ENCODE measurements at regions not wholly inside any gene's neighbourhood (a gene's known extent, or its start where the extent isn't known, plus 50 kb on each side); places are given as distances from the start of the nearest gene placed in this dataset.

- DNase-seq, result peak; percentile 47 to 59 (median 56)
- Mint-ChIP-seq H3K9me3 (no peaks in the 10 kb centered on the region), H3K4me1 (peaks cover 4 to 14% (median 7%) of the 10 kb centered on the region in 4 donors), H3K27ac (peak overlapping the region; percentile 43 to 90 (median 76)), H3K4me3 (peak overlapping the region in 5 of 8 donors; percentile 25 to 76 (median 67)), H3K27me3 (no peaks in the 10 kb centered on the region), H3K36me3 (no peaks in the 10 kb centered on the region)
- H3K36me3 ChIP-seq (ENCODE audit: insufficient read depth, low read length), result no peaks in the 10 kb centered on the region
- no peaks in the 10 kb centered on the region for H3K4me1 ChIP-seq (ENCODE audit: insufficient read depth, low read length)
- H3K9me3 ChIP-seq (ENCODE audit: control insufficient read depth in 1 of 2, low read length in 2 of 2), result no peaks in the 10 kb centered on the region
- POLR2A ChIA-PET (ENCODE audit: partially characterized antibody), result no interaction called here
- CTCF ChIA-PET (ENCODE audit: partially characterized antibody), result no interaction called here
- no peak overlapping the region for H3K4me3 ChIP-seq (ENCODE audit: low read length in 2 of 2)
- intact Hi-C loops (cut with micrococcal nuclease), result no loop called here
- H3K27me3 ChIP-seq (ENCODE audit: insufficient read depth, low read length), result no peaks in the 10 kb centered on the region
- H3K27ac ChIP-seq (ENCODE audit: low read depth, low read length), result no peak overlapping the region
Measured at GRCh38 chr2:444937-445884, 157.3 kb upstream of the ALKAL2 start.

GRCh38 chr2:443741-444140 is 155.8 kb upstream of the ALKAL2 start:
- intact Hi-C loops (cut with micrococcal nuclease), result no loop called here

GRCh38 chr2:443216-443615 is 155.3 kb upstream of the ALKAL2 start:
- Mint-ChIP-seq H3K36me3 (no peaks in the 10 kb centered on the region), H3K27ac (peak overlapping the region in 3 of 7 donors; percentile 53 to 81 (median 70)), H3K4me3 (no peak overlapping the region), H3K9me3 (no peaks in the 10 kb centered on the region), H3K27me3 (no peaks in the 10 kb centered on the region), H3K4me1 (peaks cover 11 to 27% (median 17%) of the 10 kb centered on the region in 4 donors)
- no peaks in the 10 kb centered on the region for H3K9me3 ChIP-seq (ENCODE audit: control insufficient read depth in 1 of 2, low read length in 2 of 2)
- H3K36me3 ChIP-seq (ENCODE audit: insufficient read depth, low read length), result no peaks in the 10 kb centered on the region
- H3K27ac ChIP-seq (ENCODE audit: low read depth, low read length), result no peak overlapping the region
- ChIA-PET CTCF (ENCODE audit: partially characterized antibody) (interaction anchor here (0.6 kb wide), 1 partner anchor 197 kb away, joined by 3 read pairs; no protein-coding TSS in a partner anchor), POLR2A (ENCODE audit: partially characterized antibody) (no interaction called here)
- DNase-seq, result no peak
- H3K4me1 ChIP-seq (ENCODE audit: insufficient read depth, low read length), result peaks cover 8% of the 10 kb centered on the region
- no peaks in the 10 kb centered on the region for H3K27me3 ChIP-seq (ENCODE audit: insufficient read depth, low read length)
- no peak overlapping the region for H3K4me3 ChIP-seq (ENCODE audit: low read length in 2 of 2)
- intact Hi-C loops (cut with micrococcal nuclease), result no loop called here

More at GRCh38 chr2:443741-444140, 155.8 kb upstream of the ALKAL2 start:
- Mint-ChIP-seq H3K4me3 (no peak overlapping the region), H3K27ac (peak overlapping the region in 1 of 7 donors; percentile 52), H3K36me3 (no peaks in the 10 kb centered on the region), H3K4me1 (peaks cover 6 to 22% (median 12%) of the 10 kb centered on the region in 4 donors), H3K27me3 (no peaks in the 10 kb centered on the region), H3K9me3 (no peaks in the 10 kb centered on the region)
- Histone ChIP-seq H3K9me3 (ENCODE audit: control insufficient read depth in 1 of 2, low read length in 2 of 2) (no peaks in the 10 kb centered on the region), H3K4me1 (ENCODE audit: insufficient read depth, low read length) (peaks cover 3% of the 10 kb centered on the region), H3K4me3 (ENCODE audit: low read length in 2 of 2) (no peak overlapping the region), H3K36me3 (ENCODE audit: insufficient read depth, low read length) (no peaks in the 10 kb centered on the region), H3K27ac (ENCODE audit: low read depth, low read length) (no peak overlapping the region), H3K27me3 (ENCODE audit: insufficient read depth, low read length) (no peaks in the 10 kb centered on the region)
- POLR2A ChIA-PET (ENCODE audit: partially characterized antibody), result no interaction called here
- CTCF ChIA-PET (ENCODE audit: partially characterized antibody), result interaction anchor here (0.6 kb wide), 1 partner anchor 198 kb away, joined by 3 read pairs; no protein-coding TSS in a partner anchor
- no peak for DNase-seq

GRCh38 chr2:441258-442022 is 153.5 kb upstream of the ALKAL2 start:
- POLR2A ChIA-PET (ENCODE audit: partially characterized antibody), result no interaction called here

GRCh38 chr2:440403-440740 is 152.5 kb upstream of the ALKAL2 start:
- H3K4me3 Mint-ChIP-seq, result no peak overlapping the region
- peaks cover 19 to 34% (median 25%) of the 10 kb centered on the region in 4 donors for H3K4me1 Mint-ChIP-seq
- Histone ChIP-seq H3K9me3 (ENCODE audit: control insufficient read depth in 1 of 2, low read length in 2 of 2) (no peaks in the 10 kb centered on the region), H3K27ac (ENCODE audit: low read depth, low read length) (no peak overlapping the region), H3K4me1 (ENCODE audit: insufficient read depth, low read length) (peaks cover 24% of the 10 kb centered on the region), H3K4me3 (ENCODE audit: low read length in 2 of 2) (no peak overlapping the region), H3K36me3 (ENCODE audit: insufficient read depth, low read length) (no peaks in the 10 kb centered on the region), H3K27me3 (ENCODE audit: insufficient read depth, low read length) (no peaks in the 10 kb centered on the region)
- no peaks in the 10 kb centered on the region for H3K27me3 Mint-ChIP-seq
- intact Hi-C loops (cut with micrococcal nuclease), result no loop called here
- peak overlapping the region in 3 of 7 donors; percentile 36 to 87 (median 43) for H3K27ac Mint-ChIP-seq
- ChIA-PET POLR2A (ENCODE audit: partially characterized antibody) (no interaction called here), CTCF (ENCODE audit: partially characterized antibody) (no interaction called here)
- no peaks in the 10 kb centered on the region for H3K36me3 Mint-ChIP-seq
- DNase-seq, result no peak
- no peaks in the 10 kb centered on the region for H3K9me3 Mint-ChIP-seq

More at GRCh38 chr2:441258-442022, 153.5 kb upstream of the ALKAL2 start:
- H3K36me3 ChIP-seq (ENCODE audit: insufficient read depth, low read length), result no peaks in the 10 kb centered on the region
- H3K4me3 Mint-ChIP-seq, result peak overlapping the region in 3 of 8 donors; percentile 4 to 54 (median 10)
- no peak for DNase-seq
- H3K9me3 Mint-ChIP-seq, result no peaks in the 10 kb centered on the region
- H3K4me1 ChIP-seq (ENCODE audit: insufficient read depth, low read length), result peaks cover 24% of the 10 kb centered on the region
- no peaks in the 10 kb centered on the region for H3K9me3 ChIP-seq (ENCODE audit: control insufficient read depth in 1 of 2, low read length in 2 of 2)
- H3K4me1 Mint-ChIP-seq, result peaks cover 22 to 40% (median 28%) of the 10 kb centered on the region in 4 donors
- no peak overlapping the region for H3K27ac ChIP-seq (ENCODE audit: low read depth, low read length)
- no peak overlapping the region for H3K4me3 ChIP-seq (ENCODE audit: low read length in 2 of 2)
- no peaks in the 10 kb centered on the region for H3K36me3 Mint-ChIP-seq
- H3K27ac Mint-ChIP-seq, result peak overlapping the region in 3 of 7 donors; percentile 52 to 70 (median 59)
- no peaks in the 10 kb centered on the region for H3K27me3 ChIP-seq (ENCODE audit: insufficient read depth, low read length)
- H3K27me3 Mint-ChIP-seq, result no peaks in the 10 kb centered on the region
- intact Hi-C loops (cut with micrococcal nuclease), result no loop called here
- CTCF ChIA-PET (ENCODE audit: partially characterized antibody), result no interaction called here

GRCh38 chr2:439556-440402 is 151.9 kb upstream of the ALKAL2 start:
- H3K4me3 Mint-ChIP-seq, result peak overlapping the region in 1 of 8 donors; percentile 41
- Histone ChIP-seq H3K4me1 (ENCODE audit: insufficient read depth, low read length) (peaks cover 24% of the 10 kb centered on the region), H3K4me3 (ENCODE audit: low read length in 2 of 2) (no peak overlapping the region), H3K36me3 (ENCODE audit: insufficient read depth, low read length) (no peaks in the 10 kb centered on the region), H3K27me3 (ENCODE audit: insufficient read depth, low read length) (no peaks in the 10 kb centered on the region), H3K9me3 (ENCODE audit: control insufficient read depth in 1 of 2, low read length in 2 of 2) (no peaks in the 10 kb centered on the region), H3K27ac (ENCODE audit: low read depth, low read length) (no peak overlapping the region)
- intact Hi-C loops (cut with micrococcal nuclease), result loop anchor here (2.0 kb wide), 2 partner anchors 175 to 237 kb away; partner anchors contain the start of genes ACP1, SH3YL1 and TMEM18
- H3K4me1 Mint-ChIP-seq, result peaks cover 15 to 30% (median 22%) of the 10 kb centered on the region in 4 donors
- peak overlapping the region in 3 of 7 donors; percentile 12 to 43 (median 30) for H3K27ac Mint-ChIP-seq
- DNase-seq, result no peak
- no peaks in the 10 kb centered on the region for H3K9me3 Mint-ChIP-seq
- CTCF ChIA-PET (ENCODE audit: partially characterized antibody), result no interaction called here
- POLR2A ChIA-PET (ENCODE audit: partially characterized antibody), result interaction anchor here (2.0 kb wide), 1 partner anchor 10 kb away, joined by 24 read pairs; no protein-coding TSS in a partner anchor
- no peaks in the 10 kb centered on the region for H3K36me3 Mint-ChIP-seq
- no peaks in the 10 kb centered on the region for H3K27me3 Mint-ChIP-seq

Measured in CD4-positive, alpha-beta memory T cell (primary cell).